ENCODE measurements at regions not wholly inside any gene's neighbourhood (a gene's known extent, or its start where the extent isn't known, plus 50 kb on each side); places are given as distances from the start of the nearest gene placed in this dataset.
"Not testable (repeated sequence)": the region's sequence is repeated elsewhere in the genome, so short reads cannot be mapped to it uniquely, and the experiment has no call there.

- no peak for DNase-seq (ENCODE audit: low read depth)
Observed at GRCh38 chr2:234275515-234275914, 221.4 kb downstream of the ARL4C start.

- DNase-seq (ENCODE audit: low read depth) = no peak
Observed at GRCh38 chr2:234273887-234274584, 222.8 kb downstream of the ARL4C start.

GRCh38 chr2:234272069-234272850, 221.8 kb downstream of the SPP2 start:
- DNase-seq (ENCODE audit: low read depth) = no peak

DNA sequence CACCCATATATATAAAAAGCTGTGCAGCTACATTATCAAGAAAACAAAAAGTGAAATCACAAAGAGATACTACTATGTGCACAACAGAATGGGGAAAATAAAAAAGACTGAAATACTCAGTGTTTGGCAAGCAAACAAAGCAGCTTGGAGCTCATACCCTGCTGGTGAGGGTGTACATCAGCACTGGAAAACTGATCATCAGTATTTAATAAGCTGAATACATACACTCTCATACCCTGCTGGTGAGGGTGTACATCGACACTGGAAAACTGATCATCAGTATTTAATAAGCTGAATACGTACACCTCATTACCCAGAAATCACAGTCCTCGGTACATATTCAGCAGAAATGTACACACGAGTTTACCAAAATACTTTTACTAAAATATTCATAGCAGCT, 220.8 kb downstream of the SPP2 start:
- DNase-seq (ENCODE audit: low read depth) = no peak

DNA sequence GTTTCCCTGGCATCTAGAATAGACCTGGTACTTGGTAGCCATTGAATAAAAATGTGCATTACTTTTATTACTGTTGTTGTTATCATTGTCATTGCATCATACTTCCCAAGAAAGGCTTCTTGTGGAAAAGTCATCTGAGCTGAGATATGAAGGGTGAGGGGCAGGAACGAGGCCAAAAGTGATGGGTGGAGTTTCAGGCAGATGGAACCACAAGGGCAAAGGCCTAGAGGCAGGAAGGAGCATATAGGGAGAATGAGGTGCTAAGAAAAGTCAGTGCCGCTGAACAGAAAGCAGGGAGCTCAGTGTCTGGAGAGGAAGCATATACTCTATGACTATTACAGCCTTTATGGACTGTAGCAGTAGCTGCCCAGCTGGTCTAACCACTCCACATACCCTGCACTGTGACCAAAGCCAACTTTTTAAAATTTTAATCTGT, 219.3 kb downstream of the SPP2 start:
- peak; percentile 78 for DNase-seq (ENCODE audit: low read depth)

DNA sequence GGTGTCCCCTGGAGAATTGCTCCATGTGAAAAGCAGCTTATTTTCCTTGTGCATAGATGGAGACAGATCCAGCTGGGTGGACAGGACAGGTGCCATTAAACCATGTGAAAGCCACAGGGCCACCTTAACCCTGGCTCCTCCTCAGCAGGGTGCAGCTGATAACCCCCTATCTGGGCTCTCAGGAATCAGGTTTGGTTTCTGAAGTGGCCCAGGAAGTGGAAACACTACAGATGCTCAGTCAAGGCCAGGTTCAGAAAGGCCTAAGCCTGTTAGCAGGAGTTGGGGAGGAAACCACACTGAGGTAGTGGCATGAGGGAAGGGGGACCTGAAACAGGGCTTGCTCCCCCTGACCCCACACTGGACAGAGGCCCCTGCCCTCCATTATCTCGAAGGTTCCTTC, 217.0 kb downstream of the SPP2 start:
- no peak for DNase-seq (ENCODE audit: low read depth)

DNA sequence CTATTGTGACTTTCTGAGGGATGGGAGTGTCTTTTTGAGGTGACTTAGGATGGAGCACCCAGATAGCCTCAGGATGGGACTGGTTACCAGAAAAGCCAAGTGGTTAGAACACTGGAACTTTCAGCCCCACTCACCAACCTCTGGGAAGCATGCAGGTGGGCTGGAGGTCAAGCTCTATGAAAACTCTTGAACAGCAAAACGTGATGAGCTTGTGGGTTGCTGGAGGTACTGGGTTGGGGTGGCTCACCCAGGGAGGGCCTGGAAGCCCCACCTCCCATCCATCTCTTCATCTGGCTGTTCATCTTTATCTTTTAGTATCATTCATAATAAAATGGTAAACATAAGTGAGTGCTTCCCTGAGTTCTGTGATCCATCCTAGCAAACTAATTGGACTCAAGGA, 216.4 kb downstream of the SPP2 start:
- no peak for DNase-seq (ENCODE audit: low read depth)

DNA sequence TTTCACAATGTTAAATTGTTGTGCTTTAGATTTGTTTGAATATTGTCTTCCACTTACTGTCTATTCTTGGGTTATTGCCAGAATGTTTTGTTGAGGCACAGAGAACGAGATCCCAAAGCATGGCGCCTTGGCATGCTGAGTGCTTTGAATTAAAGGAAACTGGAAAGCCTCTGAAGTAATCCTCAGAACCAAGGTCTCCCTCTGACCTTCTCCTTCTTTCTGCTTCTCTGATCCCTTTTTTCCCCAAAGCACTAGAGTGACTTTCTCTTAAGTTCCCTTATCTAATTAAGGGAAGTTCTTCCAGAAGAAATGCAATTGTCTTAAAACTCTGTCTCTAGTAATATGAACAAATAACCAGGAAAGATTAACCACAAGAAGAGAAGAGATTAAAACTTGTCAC, 214.7 kb downstream of the SPP2 start:
- no peak for DNase-seq (ENCODE audit: low read depth)

- no peak for DNase-seq (ENCODE audit: low read depth)
Observed at GRCh38 chr2:234261736-234262135, 211.2 kb downstream of the SPP2 start.

DNA sequence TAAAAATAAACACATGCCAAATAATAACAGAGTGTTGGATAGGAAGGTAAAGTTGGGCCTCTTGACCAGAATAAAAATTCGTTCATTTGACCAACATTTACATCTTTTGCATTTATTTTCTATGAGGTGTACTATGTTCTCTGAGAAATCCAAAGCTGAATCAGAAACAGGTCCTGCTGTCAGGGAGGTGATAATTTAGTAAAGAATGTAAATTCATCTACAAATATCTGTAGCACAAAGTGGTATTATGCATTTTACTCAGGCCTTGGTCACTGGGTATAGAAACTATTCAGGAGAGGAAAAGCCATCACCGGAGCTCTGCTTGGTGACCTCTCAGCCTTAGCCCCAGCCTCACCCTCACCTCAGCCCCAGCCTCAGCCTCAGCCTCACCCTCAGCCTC, 208.9 kb downstream of the SPP2 start:
- no peak for DNase-seq (ENCODE audit: low read depth)

DNA sequence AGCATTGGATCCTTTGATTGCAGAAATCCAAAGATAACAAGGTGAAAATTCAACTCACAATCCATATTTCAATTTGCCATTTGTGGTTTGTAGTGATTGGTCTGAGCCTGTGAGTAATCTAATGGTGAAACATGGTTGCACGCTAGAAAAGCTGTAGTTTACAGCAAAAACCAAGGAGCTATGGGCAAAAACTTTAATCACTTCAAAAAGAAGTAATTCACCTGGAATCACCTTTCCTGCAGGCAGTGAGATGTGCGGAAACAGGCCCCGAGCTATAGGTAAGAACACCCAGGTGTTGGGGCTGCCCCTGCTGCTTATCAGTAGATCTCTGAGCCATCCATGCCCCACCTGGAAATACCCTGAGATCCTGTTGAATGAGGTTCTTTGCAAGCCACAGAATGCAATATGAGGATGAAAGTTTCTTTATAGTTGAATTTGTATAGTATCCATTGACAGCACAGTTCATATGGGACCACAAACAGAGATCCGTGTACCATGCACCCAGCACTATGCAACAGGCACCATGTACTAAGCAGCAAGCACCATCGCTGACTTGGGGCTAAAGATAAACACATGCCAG, 208.2 kb downstream of the SPP2 start:
- peak; percentile 79 for DNase-seq (ENCODE audit: low read depth)

- DNase-seq (ENCODE audit: low read depth) = peak; percentile 92
Observed at GRCh38 chr2:234257859-234258561, 207.5 kb downstream of the SPP2 start.

DNA sequence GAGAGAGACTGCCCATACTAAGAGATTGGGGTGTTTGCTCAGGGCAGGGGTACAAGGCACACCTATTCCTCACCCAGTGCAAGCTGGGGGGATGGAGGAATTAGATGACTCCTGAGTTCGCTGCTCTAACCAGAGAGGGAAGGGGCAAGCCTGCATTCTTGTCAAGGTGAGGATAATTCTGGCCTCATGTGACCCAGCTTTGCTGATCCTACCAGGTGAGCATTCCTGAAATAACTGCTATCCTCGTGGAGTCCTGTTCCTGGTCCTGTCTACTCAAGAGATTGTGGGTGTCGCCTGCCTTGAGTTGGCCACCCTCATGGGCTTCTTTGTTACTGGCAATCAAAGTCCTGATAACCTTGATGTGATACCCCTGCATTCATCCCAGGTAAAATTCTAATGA, 206.0 kb downstream of the SPP2 start:
- DNase-seq (ENCODE audit: low read depth) = no peak

GRCh38 chr2:234254783-234255521, 204.4 kb downstream of the SPP2 start:
- DNase-seq (ENCODE audit: low read depth) = no peak

DNA sequence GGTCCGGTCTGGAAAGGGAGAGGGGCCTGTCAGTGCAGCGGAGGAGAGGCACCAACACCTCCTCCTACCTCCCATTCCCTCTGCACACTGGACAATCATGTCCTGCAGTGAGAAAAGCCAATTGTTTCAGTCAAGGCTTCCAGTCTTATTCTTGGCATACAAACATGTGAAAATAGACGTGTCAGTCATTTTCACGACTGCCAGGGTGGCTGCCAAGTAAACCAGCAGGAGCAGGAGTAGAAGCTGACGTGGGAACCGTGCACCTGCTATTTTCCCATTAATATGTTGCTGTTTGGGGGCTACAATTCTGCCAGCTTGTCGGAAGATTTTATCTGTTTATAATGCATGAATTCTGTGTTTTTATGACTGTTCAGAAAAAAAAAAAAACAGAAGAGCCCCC, 202.3 kb downstream of the SPP2 start:
- DNase-seq (ENCODE audit: low read depth) = no peak

- DNase-seq (ENCODE audit: low read depth) = peak; percentile 97
Observed at GRCh38 chr2:234251326-234252271, 201.1 kb downstream of the SPP2 start.

DNA sequence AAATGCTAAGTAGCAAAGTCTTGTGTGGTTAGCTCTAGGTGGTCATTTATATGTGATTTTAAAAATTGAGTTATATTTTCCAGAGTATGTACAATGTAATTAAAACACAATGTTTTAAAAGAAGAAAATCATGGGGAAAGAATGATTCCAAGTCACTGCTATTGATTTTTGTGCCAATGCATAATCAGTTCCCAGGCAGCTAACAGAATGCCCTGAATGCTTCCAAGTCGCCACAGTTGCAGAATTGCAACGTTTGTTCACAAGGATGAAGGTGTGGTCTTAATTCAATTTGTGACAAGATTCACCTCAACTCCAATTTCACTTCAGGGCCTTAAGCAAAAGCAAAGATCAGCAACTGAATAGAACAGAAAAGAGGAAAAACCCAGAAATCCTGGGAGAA, 200.4 kb downstream of the SPP2 start:
- DNase-seq (ENCODE audit: low read depth) = no peak

DNA sequence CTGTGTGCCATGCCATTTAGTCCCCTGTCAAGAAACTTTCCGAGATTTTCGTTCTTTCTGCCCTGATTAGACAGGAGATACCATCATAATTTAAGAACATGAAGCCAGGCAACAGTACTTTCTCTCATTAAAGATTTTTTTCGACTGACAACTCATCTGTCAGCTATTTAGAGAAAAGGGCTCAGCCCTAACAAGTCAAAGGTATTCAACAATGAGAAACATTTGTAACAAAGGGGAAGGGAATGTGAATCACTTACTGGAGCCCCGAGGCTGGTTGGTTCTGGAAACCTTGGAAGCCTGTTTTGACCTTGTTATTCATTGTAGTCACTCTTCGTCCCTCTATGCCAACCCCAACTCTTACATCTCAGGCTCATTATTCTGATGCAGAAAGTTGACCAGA, 199.4 kb downstream of the SPP2 start:
- DNase-seq (ENCODE audit: low read depth) = peak; percentile 40

GRCh38 chr2:234249034-234249735, 198.7 kb downstream of the SPP2 start:
- DNase-seq (ENCODE audit: low read depth) = no peak

DNA sequence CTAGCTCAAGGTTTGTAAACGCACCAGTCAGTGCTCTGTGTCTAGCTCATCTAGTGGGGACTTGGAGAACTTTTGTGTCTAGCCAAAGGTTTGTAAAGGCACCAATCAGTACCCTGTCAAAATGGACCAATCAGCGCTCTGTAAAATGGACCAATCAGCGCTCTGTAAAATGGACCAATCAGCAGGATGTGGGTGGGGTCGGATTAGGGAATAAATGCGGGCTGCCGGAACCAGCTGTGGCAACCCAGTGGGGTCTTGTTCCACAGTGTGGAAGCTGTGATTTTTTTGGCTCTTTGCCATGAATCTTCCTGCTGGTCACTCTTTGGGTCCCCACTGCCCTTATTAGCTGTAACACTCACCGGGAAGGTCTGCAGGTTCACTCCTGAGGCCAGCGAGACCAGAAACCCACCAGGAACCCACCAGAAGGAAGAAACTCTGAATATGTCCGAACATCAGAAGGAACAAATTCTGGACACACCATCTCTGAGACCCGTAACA, 197.8 kb downstream of the SPP2 start:
- DNase-seq (ENCODE audit: low read depth) = not testable (repeated sequence)
